Brain pericyte (primary cell): ENCODE measurements at regions not wholly inside any gene's neighbourhood (a gene's known extent, or its start where the extent isn't known, plus 50 kb on each side); places are given as distances from the start of the nearest gene placed in this dataset.
"Not testable (repeated sequence)": the region's sequence is repeated elsewhere in the genome, so short reads cannot be mapped to it uniquely, and the experiment has no call there.

ENCODE experiments used
- DNase-seq: peaks from one replicate; pipeline ENCODE4 v3.0.0-alpha.2; 2012; ENCODE audit warnings: low read depth, low spot score

- no peak for DNase-seq
Observed at GRCh38 chr13:44887515-44887914, 101.8 kb downstream of the NUFIP1 start.

GRCh38 chr13:44884076-44884729 lies 105.1 kb downstream of the NUFIP1 start:
- DNase-seq = no peak

GRCh38 chr13:44879452-44880058 lies 109.7 kb downstream of the NUFIP1 start:
- DNase-seq = no peak

- no peak for DNase-seq
Observed at GRCh38 chr13:44876782-44877324, 112.4 kb downstream of the NUFIP1 start.

- DNase-seq = no peak
Observed at GRCh38 chr13:44874886-44875630, 114.2 kb downstream of the NUFIP1 start.

- no peak for DNase-seq
Observed at GRCh38 chr13:44874176-44874575, 115.1 kb downstream of the NUFIP1 start.

- DNase-seq = no peak
Observed at GRCh38 chr13:44873461-44873860, 115.8 kb downstream of the NUFIP1 start.

GRCh38 chr13:44872751-44873150 lies 116.5 kb downstream of the NUFIP1 start:
- DNase-seq = no peak

- DNase-seq = no peak
Observed at GRCh38 chr13:44870456-44870929, 118.8 kb downstream of the NUFIP1 start.

- DNase-seq = no peak
Observed at GRCh38 chr13:44869167-44869566, 120.1 kb downstream of the NUFIP1 start.

GRCh38 chr13:44868397-44868796 lies 120.9 kb downstream of the NUFIP1 start:
- DNase-seq = no peak

GRCh38 chr13:44867825-44868224 lies 121.4 kb downstream of the NUFIP1 start:
- DNase-seq = no peak

- no peak for DNase-seq
Observed at GRCh38 chr13:44866411-44866911, 122.8 kb downstream of the NUFIP1 start.

GRCh38 chr13:44865722-44866410 lies 123.4 kb downstream of the NUFIP1 start:
- no peak for DNase-seq

- DNase-seq = not testable (repeated sequence)
Observed at GRCh38 chr13:44863641-44864040, 125.6 kb downstream of the NUFIP1 start.

GRCh38 chr13:44860454-44860853 lies 128.8 kb downstream of the NUFIP1 start:
- no peak for DNase-seq

GRCh38 chr13:44857736-44858135 lies 131.5 kb downstream of the NUFIP1 start:
- DNase-seq = no peak

GRCh38 chr13:44857061-44857460 lies 132.2 kb downstream of the NUFIP1 start:
- no peak for DNase-seq

- DNase-seq = no peak
Observed at GRCh38 chr13:44855860-44856259, 133.4 kb downstream of the NUFIP1 start.

GRCh38 chr13:44854313-44855060 lies 134.8 kb downstream of the NUFIP1 start:
- DNase-seq = no peak

GRCh38 chr13:44853641-44854040 lies 135.6 kb downstream of the NUFIP1 start:
- no peak for DNase-seq
